GM12872 (cell line): ENCODE measurements at regions not wholly inside any gene's neighbourhood (a gene's known extent, or its start where the extent isn't known, plus 50 kb on each side); places are given as distances from the start of the nearest gene placed in this dataset.

Experiments
- CTCF ChIP-seq: IDR thresholded peaks from 3 replicates; pipeline ENCODE4 v1.5.1; 2011; ENCODE audit warnings: low read depth, mild to moderate bottlenecking, low read length, moderate library complexity; ENCODE audit not compliant: insufficient read depth

GRCh38 chr14:71636820-71637471 lies 295.3 kb upstream of the RGS6 start:
- TF ChIP-seq CTCF, result no peak

GRCh38 chr14:71638523-71639196 lies 293.6 kb upstream of the RGS6 start:
- no peak for TF ChIP-seq CTCF

- no peak for TF ChIP-seq CTCF
Observed at GRCh38 chr14:71642715-71643114, 289.5 kb upstream of the RGS6 start.

- TF ChIP-seq CTCF, result no peak
Observed at GRCh38 chr14:71645656-71646055, 286.6 kb upstream of the RGS6 start.

- no peak for TF ChIP-seq CTCF
Observed at GRCh38 chr14:71646518-71646917, 285.7 kb upstream of the RGS6 start.

- no peak for TF ChIP-seq CTCF
Observed at GRCh38 chr14:71647086-71647784, 285.0 kb upstream of the RGS6 start.

- no peak for TF ChIP-seq CTCF
Observed at GRCh38 chr14:71648725-71649124, 283.5 kb upstream of the RGS6 start.
